ENCODE measurements at regions not wholly inside any gene's neighbourhood (a gene's known extent, or its start where the extent isn't known, plus 50 kb on each side); places are given as distances from the start of the nearest gene placed in this dataset.

DNA sequence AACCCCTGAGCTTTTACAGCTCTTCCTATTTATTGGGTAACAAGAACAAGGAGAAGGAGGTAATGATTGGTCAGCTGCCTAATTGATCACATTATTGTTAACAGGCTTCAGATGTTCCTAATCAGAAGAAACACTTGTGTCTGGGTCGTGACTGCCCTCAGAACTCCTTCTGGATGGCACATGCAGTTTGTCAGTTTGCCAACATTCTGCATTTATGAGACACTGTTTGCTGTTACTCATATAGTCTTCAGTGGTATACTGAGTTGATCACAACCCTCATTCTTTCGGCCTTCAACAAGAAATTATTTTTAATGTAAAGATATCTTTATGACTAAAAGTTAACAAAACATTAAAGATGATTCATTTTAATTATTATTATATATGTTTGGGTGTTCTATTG, 95.7 kb upstream of the DOCK10 start (continued):
- TF ChIP-seq ZFP36 (IDR thresholded peaks at IDR 0.05; ENCODE audit: low read depth, low read length, partially characterized antibody): no peak
- no peak for TF ChIP-seq ZNF766 (CRISPR knock-in tag; conservative IDR thresholded peaks at IDR 0.05)
- no peak for TF ChIP-seq ZNF57 (CRISPR knock-in tag; IDR thresholded peaks at IDR 0.05)
- TF ChIP-seq KLF1 (tag; IDR thresholded peaks at IDR 0.05): no peak
- TF ChIP-seq CBX1 (IDR thresholded peaks at IDR 0.05; ENCODE audit: low read depth): no peak
- TF ChIP-seq, protein P1, sequence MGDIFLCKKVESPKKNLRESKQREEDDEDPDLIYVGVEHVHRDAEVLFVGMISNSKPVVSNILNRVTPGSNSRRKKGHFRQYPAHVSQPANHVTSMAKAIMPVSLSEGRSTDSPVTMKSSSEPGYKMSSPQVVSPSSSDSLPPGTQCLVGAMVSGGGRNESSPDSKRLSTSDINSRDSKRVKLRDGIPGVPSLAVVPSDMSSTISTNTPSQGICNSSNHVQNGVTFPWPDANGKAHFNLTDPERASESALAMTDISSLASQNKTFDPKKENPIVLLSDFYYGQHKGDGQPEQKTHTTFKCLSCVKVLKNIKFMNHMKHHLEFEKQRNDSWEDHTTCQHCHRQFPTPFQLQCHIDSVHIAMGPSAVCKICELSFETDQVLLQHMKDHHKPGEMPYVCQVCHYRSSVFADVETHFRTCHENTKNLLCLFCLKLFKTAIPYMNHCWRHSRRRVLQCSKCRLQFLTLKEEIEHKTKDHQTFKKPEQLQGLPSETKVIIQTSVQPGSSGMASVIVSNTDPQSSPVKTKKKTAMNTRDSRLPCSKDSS (IDR thresholded peaks at IDR 0.05; ENCODE audit: low read depth, partially characterized antibody): no peak
- no peak for TF ChIP-seq CSDE1 (IDR thresholded peaks at IDR 0.05)

DNA sequence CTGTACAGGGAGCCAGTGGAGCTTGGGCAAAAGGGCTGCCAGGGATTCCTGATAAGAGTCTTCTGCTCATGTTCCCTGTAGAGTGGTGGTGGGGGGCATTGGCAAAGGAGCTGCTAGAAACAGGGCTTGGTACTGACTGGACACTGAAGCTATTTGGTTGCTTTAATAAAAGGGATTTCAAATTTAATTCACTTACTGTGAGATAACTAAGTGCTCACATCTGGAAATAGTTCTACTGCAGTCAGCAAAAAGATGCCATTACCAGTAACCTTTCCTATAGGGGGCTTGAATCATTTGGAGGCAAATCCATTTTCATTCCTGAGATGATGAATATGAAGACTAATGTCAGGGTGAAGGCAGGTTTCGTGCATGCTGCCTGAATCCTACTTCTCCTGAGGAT, 94.3 kb upstream of the DOCK10 start:
- 0% methylated on average over 1 of the region's 1 CpG for WGBS (ENCODE audit: insufficient coverage, low coverage, missing lambda C conversion rate)

More for the DNA sequence above, 94.3 kb upstream of the DOCK10 start:
- H3K27me3 ChIP-seq (ENCODE audit: control insufficient read depth in 2 of 2, insufficient read depth in 2 of 2, low read length in 2 of 2): no peaks in the 10 kb centered on the region
- no peaks in the 10 kb centered on the region for H3K79me2 ChIP-seq (ENCODE audit: control insufficient read depth, insufficient read depth, low read length)
- no peak for ATAC-seq
- H3K4me3 ChIP-seq: no peak overlapping the region
- H3K4me1 ChIP-seq (replicated peaks in 1 of 2; ENCODE audit: control insufficient read depth in 2 of 2, insufficient read depth in 2 of 2, low read length in 2 of 2): no peaks in the 10 kb centered on the region
- H3K4me2 ChIP-seq (ENCODE audit: insufficient read depth, low read length): no peak overlapping the region
- intact Hi-C loops (cut with micrococcal nuclease): no loop called here
- FAIRE-seq: no peak
- no peak overlapping the region for H2AFZ ChIP-seq (ENCODE audit: low read depth, low read length)
- no peak overlapping the region for H3K9ac ChIP-seq (ENCODE audit: insufficient read depth in 1 of 2, low read depth in 2 of 2, low read length in 2 of 2)
- no peaks in the 10 kb centered on the region for H4K20me1 ChIP-seq (replicated peaks; ENCODE audit: control insufficient read depth, insufficient read depth, low read length)
- no peaks in the 10 kb centered on the region for H3K36me3 ChIP-seq (ENCODE audit: control insufficient read depth, insufficient read depth, low read length)
- in situ Hi-C loops (cut with MboI): no loop called here
- POLR2A ChIA-PET: no interaction called here
- H3K9me3 ChIP-seq (replicated peaks; ENCODE audit: control insufficient read depth, insufficient read depth, low read depth, low read length): no peaks in the 10 kb centered on the region
- CTCF ChIA-PET (ENCODE audit: low intra/inter-chr PET ratio): no interaction called here
- no peaks in the 10 kb centered on the region for H3K9me1 ChIP-seq (ENCODE audit: control insufficient read depth, insufficient read depth, low read length)
- DNase-seq (ENCODE audit: extremely low read depth in 1 of 4, low spot score in 3 of 4): no peak
- BruUV-seq (replicated peaks): no TSS peak
- TF ChIP-seq SRF (CRISPR knock-in tag; IDR thresholded peaks at IDR 0.05) (no peak), ETV1 (tag; conservative IDR thresholded peaks at IDR 0.05; ENCODE audit: low read depth) (no peak), MTF1 (CRISPR knock-in tag; IDR thresholded peaks at IDR 0.05; ENCODE audit: borderline replicate concordance) (no peak), SMARCB1 (IDR thresholded peaks at IDR 0.05; ENCODE audit: insufficient read length, low read depth) (no peak), KDM4B (IDR thresholded peaks at IDR 0.05; ENCODE audit: borderline replicate concordance in 2 of 2, low read depth in 1 of 2) (no peak), CCNT2 (IDR thresholded peaks at IDR 0.05; ENCODE audit: borderline replicate concordance, extremely low read depth, insufficient read length, low read depth, low read length) (no peak), ERF (CRISPR knock-in tag; IDR thresholded peaks at IDR 0.05) (no peak)
- TF ChIP-seq, protein P2, sequence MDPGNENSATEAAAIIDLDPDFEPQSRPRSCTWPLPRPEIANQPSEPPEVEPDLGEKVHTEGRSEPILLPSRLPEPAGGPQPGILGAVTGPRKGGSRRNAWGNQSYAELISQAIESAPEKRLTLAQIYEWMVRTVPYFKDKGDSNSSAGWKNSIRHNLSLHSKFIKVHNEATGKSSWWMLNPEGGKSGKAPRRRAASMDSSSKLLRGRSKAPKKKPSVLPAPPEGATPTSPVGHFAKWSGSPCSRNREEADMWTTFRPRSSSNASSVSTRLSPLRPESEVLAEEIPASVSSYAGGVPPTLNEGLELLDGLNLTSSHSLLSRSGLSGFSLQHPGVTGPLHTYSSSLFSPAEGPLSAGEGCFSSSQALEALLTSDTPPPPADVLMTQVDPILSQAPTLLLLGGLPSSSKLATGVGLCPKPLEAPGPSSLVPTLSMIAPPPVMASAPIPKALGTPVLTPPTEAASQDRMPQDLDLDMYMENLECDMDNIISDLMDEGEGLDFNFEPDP (CRISPR knock-in tag; IDR thresholded peaks at IDR 0.05): no peak
- TF ChIP-seq, protein P3, sequence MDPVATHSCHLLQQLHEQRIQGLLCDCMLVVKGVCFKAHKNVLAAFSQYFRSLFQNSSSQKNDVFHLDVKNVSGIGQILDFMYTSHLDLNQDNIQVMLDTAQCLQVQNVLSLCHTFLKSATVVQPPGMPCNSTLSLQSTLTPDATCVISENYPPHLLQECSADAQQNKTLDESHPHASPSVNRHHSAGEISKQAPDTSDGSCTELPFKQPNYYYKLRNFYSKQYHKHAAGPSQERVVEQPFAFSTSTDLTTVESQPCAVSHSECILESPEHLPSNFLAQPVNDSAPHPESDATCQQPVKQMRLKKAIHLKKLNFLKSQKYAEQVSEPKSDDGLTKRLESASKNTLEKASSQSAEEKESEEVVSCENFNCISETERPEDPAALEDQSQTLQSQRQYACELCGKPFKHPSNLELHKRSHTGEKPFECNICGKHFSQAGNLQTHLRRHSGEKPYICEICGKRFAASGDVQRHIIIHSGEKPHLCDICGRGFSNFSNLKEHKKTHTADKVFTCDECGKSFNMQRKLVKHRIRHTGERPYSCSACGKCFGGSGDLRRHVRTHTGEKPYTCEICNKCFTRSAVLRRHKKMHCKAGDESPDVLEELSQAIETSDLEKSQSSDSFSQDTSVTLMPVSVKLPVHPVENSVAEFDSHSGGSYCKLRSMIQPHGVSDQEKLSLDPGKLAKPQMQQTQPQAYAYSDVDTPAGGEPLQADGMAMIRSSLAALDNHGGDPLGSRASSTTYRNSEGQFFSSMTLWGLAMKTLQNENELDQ (CRISPR knock-in tag; IDR thresholded peaks at IDR 0.05; ENCODE audit: borderline replicate concordance): no peak
- H3K27ac ChIP-seq (ENCODE audit: extremely low read depth, low read depth, low read length): no peak overlapping the region
